ENCODE measurements at regions not wholly inside any gene's neighbourhood (a gene's known extent, or its start where the extent isn't known, plus 50 kb on each side); places are given as distances from the start of the nearest gene placed in this dataset.
A peak's percentile ranks its signal among the peaks of the same experiment; 100 is the strongest.

DNA sequence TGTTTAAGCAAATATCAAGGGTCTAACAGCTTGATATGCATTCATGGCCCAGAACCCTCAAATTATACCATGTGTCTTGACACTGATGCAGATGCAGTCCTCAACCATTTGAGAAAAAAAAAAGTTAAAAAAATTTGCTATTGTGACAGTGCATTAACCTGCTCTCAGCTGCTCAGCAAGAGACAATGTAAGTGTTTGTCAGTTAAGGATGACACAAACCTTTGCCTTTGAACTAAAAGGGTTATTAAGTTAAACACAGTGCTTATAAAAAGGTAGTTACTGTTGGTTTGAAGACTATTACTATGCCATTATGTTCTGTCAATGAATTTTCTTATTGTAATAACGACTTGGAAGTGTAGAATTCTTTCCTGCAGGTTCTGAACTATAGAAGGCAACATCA lies 655.6 kb upstream of the NEGR1 start:
- TF ChIP-seq, protein P1, sequence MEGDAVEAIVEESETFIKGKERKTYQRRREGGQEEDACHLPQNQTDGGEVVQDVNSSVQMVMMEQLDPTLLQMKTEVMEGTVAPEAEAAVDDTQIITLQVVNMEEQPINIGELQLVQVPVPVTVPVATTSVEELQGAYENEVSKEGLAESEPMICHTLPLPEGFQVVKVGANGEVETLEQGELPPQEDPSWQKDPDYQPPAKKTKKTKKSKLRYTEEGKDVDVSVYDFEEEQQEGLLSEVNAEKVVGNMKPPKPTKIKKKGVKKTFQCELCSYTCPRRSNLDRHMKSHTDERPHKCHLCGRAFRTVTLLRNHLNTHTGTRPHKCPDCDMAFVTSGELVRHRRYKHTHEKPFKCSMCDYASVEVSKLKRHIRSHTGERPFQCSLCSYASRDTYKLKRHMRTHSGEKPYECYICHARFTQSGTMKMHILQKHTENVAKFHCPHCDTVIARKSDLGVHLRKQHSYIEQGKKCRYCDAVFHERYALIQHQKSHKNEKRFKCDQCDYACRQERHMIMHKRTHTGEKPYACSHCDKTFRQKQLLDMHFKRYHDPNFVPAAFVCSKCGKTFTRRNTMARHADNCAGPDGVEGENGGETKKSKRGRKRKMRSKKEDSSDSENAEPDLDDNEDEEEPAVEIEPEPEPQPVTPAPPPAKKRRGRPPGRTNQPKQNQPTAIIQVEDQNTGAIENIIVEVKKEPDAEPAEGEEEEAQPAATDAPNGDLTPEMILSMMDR (IDR thresholded peaks at IDR 0.05; ENCODE audit: low read depth, low read length, missing control alignments) = no peak
- in situ Hi-C loops (cut with HindIII; ENCODE audit: low pct_ligation_motif_present, low sequenced_read_pairs) = no loop called here

DNA sequence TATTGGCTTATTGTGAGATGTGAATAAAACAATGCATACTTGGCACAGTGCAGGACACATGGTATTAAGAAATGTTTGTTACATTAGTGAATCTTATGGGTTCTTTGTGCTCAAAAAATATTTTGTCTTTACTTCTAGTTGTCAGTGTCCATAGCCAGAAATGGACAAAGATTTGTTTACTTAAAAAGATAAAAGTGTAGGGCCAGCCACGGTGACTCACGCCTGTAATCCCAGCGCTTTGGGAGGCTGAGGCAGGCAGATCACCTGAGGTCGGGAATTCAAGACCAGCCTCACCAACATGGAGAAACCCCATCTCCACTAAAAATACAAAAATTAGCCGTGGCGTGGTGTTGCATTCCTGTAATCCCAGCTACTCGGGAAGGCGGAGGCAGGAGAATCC lies 654.6 kb upstream of the NEGR1 start:
- Histone ChIP-seq H3K27ac (no peak overlapping the region), H3K27me3 (replicated peaks) (no peaks in the 10 kb centered on the region), H3K4me3 (ENCODE audit: low read depth, low read length) (no peak overlapping the region), H3K36me3 (replicated peaks) (no peaks in the 10 kb centered on the region)
- in situ Hi-C loops (cut with HindIII; ENCODE audit: low pct_ligation_motif_present, low sequenced_read_pairs) = no loop called here
- DNase-seq = peak; percentile 2
- TF ChIP-seq, protein P1 (IDR thresholded peaks at IDR 0.05; ENCODE audit: low read depth, low read length, missing control alignments) = no peak

More for the DNA sequence above, 655.6 kb upstream of the NEGR1 start:
- Histone ChIP-seq H3K4me3 (ENCODE audit: low read depth, low read length) (no peak overlapping the region), H3K36me3 (replicated peaks) (no peaks in the 10 kb centered on the region), H3K27ac (no peak overlapping the region), H3K27me3 (replicated peaks) (no peaks in the 10 kb centered on the region)
- DNase-seq = no peak

DNA sequence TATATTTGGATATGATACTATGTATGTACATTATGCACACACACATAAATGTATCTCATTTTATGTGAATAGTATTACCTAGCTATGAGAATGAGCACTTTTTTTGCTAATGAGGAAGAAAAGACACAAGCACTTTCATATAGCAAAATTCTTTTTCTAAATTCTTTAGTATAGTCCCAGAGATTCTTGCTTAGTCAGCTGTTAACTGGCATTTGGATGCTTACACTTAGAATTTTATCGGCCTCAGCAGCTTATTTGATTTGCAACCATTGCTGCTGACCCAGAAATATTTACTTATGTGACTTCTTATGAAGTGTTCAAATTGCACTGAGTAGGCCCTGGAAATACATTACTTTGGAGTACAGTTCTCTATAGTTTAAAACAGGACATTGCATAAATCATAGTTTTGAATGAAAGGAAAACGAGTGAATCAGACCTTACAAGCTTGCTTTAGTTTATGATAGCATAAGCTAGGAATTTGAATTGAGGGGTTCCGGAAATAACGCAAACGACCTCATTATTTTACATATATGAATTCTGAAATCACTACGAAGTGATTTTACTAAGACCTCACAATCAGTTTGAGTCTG lies 653.9 kb upstream of the NEGR1 start:
- no peak overlapping the region for H3K27ac ChIP-seq
- no peaks in the 10 kb centered on the region for H3K27me3 ChIP-seq (replicated peaks)
- in situ Hi-C loops (cut with HindIII; ENCODE audit: low pct_ligation_motif_present, low sequenced_read_pairs) = no loop called here
- no peaks in the 10 kb centered on the region for H3K36me3 ChIP-seq (replicated peaks)
- TF ChIP-seq, protein P1 (IDR thresholded peaks at IDR 0.05; ENCODE audit: low read depth, low read length, missing control alignments) = no peak
- no peak for DNase-seq
- no peak overlapping the region for H3K4me3 ChIP-seq (ENCODE audit: low read depth, low read length)

DNA sequence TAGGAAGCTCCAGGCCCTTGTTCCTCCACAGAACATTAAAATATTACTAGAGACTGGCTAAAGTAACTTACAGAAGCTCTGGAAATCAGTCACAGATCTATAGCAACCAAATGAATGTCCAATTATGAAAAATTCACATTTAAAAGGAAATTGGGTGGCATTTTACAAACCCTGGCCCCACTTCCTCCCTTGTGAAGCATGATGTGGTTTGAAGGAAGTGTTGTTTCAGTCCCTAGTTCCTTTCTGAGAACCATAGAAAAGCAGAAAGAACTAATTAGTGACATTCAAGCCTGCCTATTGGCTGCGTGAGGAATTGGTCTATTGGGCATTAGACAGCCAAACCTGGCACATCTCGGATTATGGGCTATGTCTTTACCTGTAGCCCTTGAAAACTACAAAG lies 649.7 kb upstream of the NEGR1 start:
- DNase-seq = no peak
- Histone ChIP-seq H3K27ac (no peak overlapping the region), H3K36me3 (replicated peaks) (no peaks in the 10 kb centered on the region), H3K4me3 (ENCODE audit: low read depth, low read length) (no peak overlapping the region), H3K27me3 (replicated peaks) (no peaks in the 10 kb centered on the region)
- in situ Hi-C loops (cut with HindIII; ENCODE audit: low pct_ligation_motif_present, low sequenced_read_pairs) = no loop called here
- TF ChIP-seq, protein P1 (IDR thresholded peaks at IDR 0.05; ENCODE audit: low read depth, low read length, missing control alignments) = no peak

DNA sequence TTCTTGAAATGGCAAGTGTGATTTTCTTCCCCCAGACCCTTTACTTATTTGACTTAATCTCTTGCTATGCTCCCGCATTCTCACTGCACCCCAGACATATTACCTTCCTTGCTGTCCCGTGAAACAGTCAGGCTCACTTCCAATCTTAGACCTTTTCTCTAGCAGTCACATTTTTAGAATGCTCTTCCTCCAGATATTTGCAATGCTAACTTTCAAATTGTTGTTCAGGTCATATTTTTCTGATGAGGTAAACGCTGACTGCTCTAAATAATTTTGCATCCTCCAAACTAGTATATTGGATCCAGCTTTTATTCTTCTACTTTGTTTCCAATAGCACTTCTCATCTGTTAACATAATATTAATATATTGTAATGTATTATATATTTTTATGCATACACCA lies 648.2 kb upstream of the NEGR1 start:
- no peak for DNase-seq
- in situ Hi-C loops (cut with HindIII; ENCODE audit: low pct_ligation_motif_present, low sequenced_read_pairs) = no loop called here
- TF ChIP-seq, protein P1 (IDR thresholded peaks at IDR 0.05; ENCODE audit: low read depth, low read length, missing control alignments) = no peak
- Histone ChIP-seq H3K27ac (no peak overlapping the region), H3K27me3 (replicated peaks) (no peaks in the 10 kb centered on the region), H3K4me3 (ENCODE audit: low read depth, low read length) (no peak overlapping the region), H3K36me3 (replicated peaks) (no peaks in the 10 kb centered on the region)

DNA sequence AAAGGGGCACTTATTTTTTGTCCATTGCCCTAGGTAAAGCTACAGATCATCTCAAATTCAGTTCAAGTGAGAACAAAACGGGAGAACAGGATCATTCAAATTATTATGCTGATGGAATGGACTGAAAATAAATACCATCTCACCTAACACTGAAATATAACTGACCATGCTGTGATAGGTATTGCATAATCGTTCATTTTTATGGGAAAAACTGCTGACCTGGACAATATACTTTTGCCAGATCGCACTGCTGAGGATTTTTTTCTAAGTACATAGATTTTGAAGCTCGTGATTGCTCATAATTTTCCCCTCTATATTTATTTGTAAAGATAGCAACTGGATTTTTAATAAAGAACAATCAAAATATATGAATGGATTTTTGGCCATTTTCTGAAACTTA lies 636.6 kb upstream of the NEGR1 start:
- H3K4me3 ChIP-seq (ENCODE audit: low read depth, low read length) = no peak overlapping the region
- in situ Hi-C loops (cut with HindIII; ENCODE audit: low pct_ligation_motif_present, low sequenced_read_pairs) = no loop called here

More for the DNA sequence above, 636.6 kb upstream of the NEGR1 start:
- H3K27me3 ChIP-seq (replicated peaks) = no peaks in the 10 kb centered on the region
- no peak overlapping the region for H3K27ac ChIP-seq
- TF ChIP-seq, protein P1 (IDR thresholded peaks at IDR 0.05; ENCODE audit: low read depth, low read length, missing control alignments) = no peak
- H3K36me3 ChIP-seq (replicated peaks) = no peaks in the 10 kb centered on the region
- DNase-seq = no peak
